T-cell (primary cell): ENCODE measurements at regions not wholly inside any gene's neighbourhood (a gene's known extent, or its start where the extent isn't known, plus 50 kb on each side); places are given as distances from the start of the nearest gene placed in this dataset.

ENCODE experiments used
- ATAC-seq, 4 experiments: fragments of 200-7000 bp in 3 of 4; fragments of 150-1000 bp in 1 of 4; cut with Tn5 transposase; replicated peaks in 1 of 4; 1 replicate in 3 of 4; 2 replicates in 1 of 4; pipeline ENCODE4 v1.10.0; 2021; ENCODE audit warnings: moderate library complexity in 3 of 4, mild to moderate bottlenecking in 2 of 4, moderate number of reproducible peaks in 1 of 4
- CTCF ChIA-PET, 2 donors: fragments of 300-600 bp; sonication (Branson Sonifier 250); formaldehyde crosslinking; loops; one replicate each; lab custom pipeline; 2022; ENCODE audit warnings: antibody characterized with exemption in 2 of 2; lab: Charles Lee
- POLR2A ChIA-PET, 2 donors: fragments of 300-600 bp; sonication (Branson Sonifier 250); formaldehyde crosslinking; loops; one replicate each; lab custom pipeline; 2022; ENCODE audit warnings: antibody characterized with exemption in 2 of 2; lab: Charles Lee
- DNase-seq, 35 experiments: peaks; one replicate each; pipeline versions ENCODE4 v3.0.0 to v3.0.0-alpha.2; 2013 to 2023
- H3K27ac ChIP-seq: one replicate; pipeline ENCODE4 v1.5.1; 2013; ENCODE audit warnings: low read length
- H3K27me3 ChIP-seq, 2 experiments: replicated peaks in 1 of 2; 1 replicate in 1 of 2; 2 replicates in 1 of 2; pipeline versions ENCODE4 v1.6.1 to v1.7.0; 2013; ENCODE audit warnings: low read length in 1 of 2, mixed read lengths in 1 of 2; ENCODE audit not compliant: control insufficient read depth in 2 of 2, insufficient read depth in 2 of 2; ENCODE audit errors: extremely low read depth in 1 of 2
- H3K36me3 ChIP-seq, 2 donors: 1 replicate in 1 of 2; 2 replicates in 1 of 2; pipeline versions ENCODE4 v1.6.1 to v1.7.0; 2013; ENCODE audit warnings: low read length in 1 of 2; ENCODE audit not compliant: control insufficient read depth in 2 of 2, insufficient read depth in 1 of 2; ENCODE audit errors: extremely low read depth in 1 of 2
- H3K4me1 ChIP-seq, 2 experiments: 1 replicate in 1 of 2; 2 replicates in 1 of 2; pipeline versions ENCODE4 v1.6.1 to v1.7.0; 2013; ENCODE audit warnings: low read length in 2 of 2, mixed read lengths in 1 of 2; ENCODE audit not compliant: insufficient read depth in 2 of 2, control insufficient read depth in 1 of 2; ENCODE audit errors: extremely low read depth in 1 of 2
- H3K4me3 ChIP-seq, 2 donors: 1 replicate in 1 of 2; 2 replicates in 1 of 2; pipeline versions ENCODE4 v1.5.1 to v1.7.0; 2013; ENCODE audit warnings: mild to moderate bottlenecking in 2 of 2, low read length in 1 of 2, moderate library complexity in 1 of 2; ENCODE audit not compliant: control insufficient read depth in 1 of 2; ENCODE audit errors: extremely low read depth in 1 of 2
- H3K9me3 ChIP-seq: 2 replicates; pipeline ENCODE4 v1.7.0; 2013
- H3K27ac Mint-ChIP-seq, 2 donors: one replicate each; pipeline ENCODE4 v1.8.0; 2020 to 2021; ENCODE audit warnings: mild to moderate bottlenecking in 2 of 2, mixed read lengths in 2 of 2
- H3K27me3 Mint-ChIP-seq, 2 donors: one replicate each; pipeline ENCODE4 v1.8.0; 2021 to 2022; ENCODE audit warnings: mixed read lengths in 2 of 2
- H3K36me3 Mint-ChIP-seq: one replicate; pipeline ENCODE4 v1.8.0; 2021; ENCODE audit warnings: mixed read lengths
- H3K4me1 Mint-ChIP-seq, 3 donors: one replicate each; pipeline ENCODE4 v1.8.0; 2020 to 2022; ENCODE audit warnings: mixed read lengths in 3 of 3, mild to moderate bottlenecking in 1 of 3
- H3K4me3 Mint-ChIP-seq, 3 donors: one replicate each; pipeline ENCODE4 v1.8.0; 2020 to 2022; ENCODE audit warnings: mild to moderate bottlenecking in 3 of 3, mixed read lengths in 3 of 3, moderate library complexity in 3 of 3
- H3K9me3 Mint-ChIP-seq, 3 donors: one replicate each; pipeline ENCODE4 v1.8.0; 2020 to 2022; ENCODE audit warnings: mixed read lengths in 3 of 3
- WGBS: methylation state at CpG from one replicate; pipeline ENCODE4 v1.1.5; 2013; ENCODE audit warnings: missing lambda C conversion rate; ENCODE audit not compliant: insufficient coverage; 5-methylcytosine and 5-hydroxymethylcytosine counted together

- no peak overlapping the region for H3K27ac ChIP-seq
- no peaks in the 10 kb centered on the region for H3K36me3 Mint-ChIP-seq
- H3K27me3 ChIP-seq: peaks cover 0 to 11% of the 10 kb centered on the region in 2 experiments
- CTCF ChIA-PET: interaction anchor here in 1 of 2 donors (0.7 kb wide), 1 partner anchor 29 kb away, joined by 4 read pairs; no protein-coding TSS in a partner anchor
- no peaks in the 10 kb centered on the region for H3K9me3 ChIP-seq
- WGBS: 83% methylated on average over 1 of the region's 3 CpGs
- H3K27me3 Mint-ChIP-seq: peaks cover 14 to 18% of the 10 kb centered on the region in 2 donors
- POLR2A ChIA-PET: no interaction called here
- no peaks in the 10 kb centered on the region for H3K9me3 Mint-ChIP-seq
- no peak overlapping the region for H3K4me3 ChIP-seq
- DNase-seq (no peak), ATAC-seq (no peak)
- no peak overlapping the region for H3K27ac Mint-ChIP-seq
- H3K4me1 ChIP-seq: no peaks in the 10 kb centered on the region
- H3K36me3 ChIP-seq: no peaks in the 10 kb centered on the region
- no peak overlapping the region for H3K4me3 Mint-ChIP-seq
- H3K4me1 Mint-ChIP-seq: no peaks in the 10 kb centered on the region
Measured at GRCh38 chr2:234706086-234706485, 209.2 kb upstream of the ARL4C start.

GRCh38 chr2:234705108-234705507, 208.2 kb upstream of the ARL4C start:
- Mint-ChIP-seq H3K4me1 (no peaks in the 10 kb centered on the region), H3K4me3 (no peak overlapping the region), H3K27ac (no peak overlapping the region), H3K36me3 (no peaks in the 10 kb centered on the region), H3K9me3 (no peaks in the 10 kb centered on the region), H3K27me3 (peaks cover 13 to 15% of the 10 kb centered on the region in 2 donors)
- H3K36me3 ChIP-seq: no peaks in the 10 kb centered on the region
- 78% methylated on average over 1 of the region's 3 CpGs for WGBS
- H3K9me3 ChIP-seq: no peaks in the 10 kb centered on the region
- ChIA-PET POLR2A (no interaction called here), CTCF (no interaction called here)
- no peak overlapping the region for H3K4me3 ChIP-seq
- peaks cover 0 to 14% of the 10 kb centered on the region in 2 experiments for H3K27me3 ChIP-seq
- no peak for ATAC-seq
- no peaks in the 10 kb centered on the region for H3K4me1 ChIP-seq
- no peak overlapping the region for H3K27ac ChIP-seq
- no peak for DNase-seq

DNA sequence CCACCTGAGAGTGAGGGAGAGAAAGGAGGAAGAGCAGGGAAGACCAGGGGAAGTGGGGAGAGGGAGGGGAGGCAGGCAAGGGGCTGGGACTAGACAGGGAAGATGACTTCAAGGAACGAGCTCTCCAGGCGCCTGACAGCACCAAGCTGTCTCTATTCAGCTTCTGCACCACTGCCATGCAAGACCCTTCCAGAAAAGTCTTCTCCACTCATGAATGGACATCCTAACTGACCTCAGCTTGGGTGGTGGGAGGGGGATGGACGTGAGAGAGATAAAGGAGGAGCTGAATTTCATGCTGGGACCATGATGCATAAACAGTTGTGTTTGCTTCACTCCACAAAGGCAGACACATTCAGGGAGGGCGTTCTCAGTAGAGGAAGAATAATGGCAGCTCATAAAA, 206.4 kb upstream of the ARL4C start:
- ChIA-PET CTCF (interaction anchor here in 1 of 2 donors (0.8 kb wide), 1 partner anchor 10 kb away, joined by 4 read pairs; no protein-coding TSS in a partner anchor), POLR2A (no interaction called here)
- Mint-ChIP-seq H3K36me3 (no peaks in the 10 kb centered on the region), H3K27ac (no peak overlapping the region), H3K9me3 (peaks cover 0 to 4% (median 0%) of the 10 kb centered on the region in 3 donors), H3K27me3 (peaks cover 7% of the 10 kb centered on the region in 2 donors), H3K4me1 (no peaks in the 10 kb centered on the region), H3K4me3 (no peak overlapping the region)
- H3K4me3 ChIP-seq: no peak overlapping the region
- H3K27me3 ChIP-seq: peaks cover 0 to 19% of the 10 kb centered on the region in 2 experiments
- H3K36me3 ChIP-seq: no peaks in the 10 kb centered on the region
- H3K27ac ChIP-seq: no peak overlapping the region
- H3K9me3 ChIP-seq: no peaks in the 10 kb centered on the region
- no peak for DNase-seq
- no peaks in the 10 kb centered on the region for H3K4me1 ChIP-seq
- no peak for ATAC-seq
- 40% methylated on average over 1 of the region's 4 CpGs for WGBS

GRCh38 chr2:234702731-234703225, 205.9 kb upstream of the ARL4C start:
- no peak overlapping the region for H3K27ac ChIP-seq
- WGBS: 85% methylated on average over 12 of the region's 12 CpGs

DNA sequence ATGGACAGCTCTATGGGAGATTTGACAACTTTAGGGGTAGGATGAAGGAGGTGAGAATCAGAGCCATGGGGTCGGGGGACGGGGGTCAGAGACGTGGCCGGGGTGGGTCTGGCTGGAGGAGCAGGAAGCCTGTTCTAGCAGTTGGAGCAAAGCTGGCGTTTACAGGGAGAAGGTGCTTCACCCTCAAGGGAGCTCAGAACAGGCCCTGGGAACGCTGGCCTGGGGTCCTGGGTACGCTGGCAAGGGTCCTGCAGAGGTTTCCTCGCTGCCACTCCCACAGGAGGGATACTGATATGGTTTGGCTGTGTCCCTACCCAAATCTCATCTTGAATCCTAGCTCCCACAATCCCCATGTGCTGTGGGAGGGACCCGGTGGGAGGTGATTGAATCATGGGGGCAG, 205.0 kb upstream of the ARL4C start:
- Histone ChIP-seq H3K27me3 (peaks cover 0 to 16% of the 10 kb centered on the region in 2 experiments), H3K4me3 (no peak overlapping the region), H3K36me3 (no peaks in the 10 kb centered on the region), H3K4me1 (no peaks in the 10 kb centered on the region), H3K9me3 (no peaks in the 10 kb centered on the region), H3K27ac (no peak overlapping the region)
- no peak overlapping the region for H3K4me3 Mint-ChIP-seq
- ChIA-PET CTCF (no interaction called here), POLR2A (no interaction called here)
- no peak for ATAC-seq
- no peaks in the 10 kb centered on the region for H3K36me3 Mint-ChIP-seq
- peaks cover 7 to 10% (median 8%) of the 10 kb centered on the region in 3 donors for H3K9me3 Mint-ChIP-seq
- 90% methylated on average over 5 of the region's 9 CpGs for WGBS
- H3K27ac Mint-ChIP-seq: no peak overlapping the region
- no peaks in the 10 kb centered on the region for H3K4me1 Mint-ChIP-seq
- peaks cover 3 to 7% of the 10 kb centered on the region in 2 donors for H3K27me3 Mint-ChIP-seq
- no peak for DNase-seq

More at GRCh38 chr2:234702731-234703225, 205.9 kb upstream of the ARL4C start:
- peaks cover 7% of the 10 kb centered on the region in 2 donors for H3K27me3 Mint-ChIP-seq
- no peaks in the 10 kb centered on the region for H3K4me1 ChIP-seq
- H3K4me1 Mint-ChIP-seq: no peaks in the 10 kb centered on the region
- H3K9me3 Mint-ChIP-seq: peaks cover 3 to 7% (median 3%) of the 10 kb centered on the region in 3 donors
- no peaks in the 10 kb centered on the region for H3K36me3 Mint-ChIP-seq
- CTCF ChIA-PET: no interaction called here
- no peak for ATAC-seq
- H3K4me3 Mint-ChIP-seq: no peak overlapping the region
- no peak overlapping the region for H3K27ac Mint-ChIP-seq
- H3K36me3 ChIP-seq: no peaks in the 10 kb centered on the region
- no peaks in the 10 kb centered on the region for H3K9me3 ChIP-seq
- peaks cover 0 to 14% of the 10 kb centered on the region in 2 experiments for H3K27me3 ChIP-seq
- no peak overlapping the region for H3K4me3 ChIP-seq
- POLR2A ChIA-PET: no interaction called here
- no peak for DNase-seq

GRCh38 chr2:234701421-234701820, 204.5 kb upstream of the ARL4C start:
- Mint-ChIP-seq H3K36me3 (no peaks in the 10 kb centered on the region), H3K27me3 (peaks cover 6 to 8% of the 10 kb centered on the region in 2 donors), H3K9me3 (peaks cover 9 to 11% (median 10%) of the 10 kb centered on the region in 3 donors), H3K4me3 (no peak overlapping the region), H3K4me1 (no peaks in the 10 kb centered on the region), H3K27ac (no peak overlapping the region)
- WGBS: 88% methylated on average over 3 of the region's 6 CpGs
- no peak overlapping the region for H3K27ac ChIP-seq
- no peak for DNase-seq
- ATAC-seq: no peak
- ChIA-PET POLR2A (no interaction called here), CTCF (no interaction called here)
- H3K4me3 ChIP-seq: no peak overlapping the region
- no peaks in the 10 kb centered on the region for H3K36me3 ChIP-seq
- no peaks in the 10 kb centered on the region for H3K9me3 ChIP-seq
- peaks cover 0 to 17% of the 10 kb centered on the region in 2 experiments for H3K27me3 ChIP-seq
- H3K4me1 ChIP-seq: no peaks in the 10 kb centered on the region
